ENCODE measurements at regions not wholly inside any gene's neighbourhood (a gene's known extent, or its start where the extent isn't known, plus 50 kb on each side); places are given as distances from the start of the nearest gene placed in this dataset.

DNA sequence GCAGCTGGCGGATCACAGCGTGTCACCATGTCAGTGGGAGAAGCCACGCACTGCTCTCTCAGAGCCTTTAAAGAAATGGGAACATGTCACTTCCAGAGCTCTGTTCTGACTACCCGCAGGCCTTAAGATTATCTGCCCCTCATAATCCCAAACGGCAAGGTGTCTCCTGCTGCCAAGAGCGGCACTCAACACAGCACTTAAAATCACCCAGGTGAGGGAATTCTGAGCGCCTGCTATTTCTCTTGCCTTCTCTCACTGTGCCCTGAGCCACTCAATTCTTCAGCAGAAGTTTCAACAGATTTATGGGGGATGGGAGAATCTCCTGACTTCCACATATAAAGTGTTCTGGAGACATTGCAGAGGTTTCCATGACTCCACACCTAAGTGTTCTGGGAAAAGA is 137.9 kb downstream of the LMO4 start:
- no peak for TF ChIP-seq EP300 (IDR thresholded peaks at IDR 0.05; ENCODE audit: low read depth)
- TF ChIP-seq, protein P1, sequence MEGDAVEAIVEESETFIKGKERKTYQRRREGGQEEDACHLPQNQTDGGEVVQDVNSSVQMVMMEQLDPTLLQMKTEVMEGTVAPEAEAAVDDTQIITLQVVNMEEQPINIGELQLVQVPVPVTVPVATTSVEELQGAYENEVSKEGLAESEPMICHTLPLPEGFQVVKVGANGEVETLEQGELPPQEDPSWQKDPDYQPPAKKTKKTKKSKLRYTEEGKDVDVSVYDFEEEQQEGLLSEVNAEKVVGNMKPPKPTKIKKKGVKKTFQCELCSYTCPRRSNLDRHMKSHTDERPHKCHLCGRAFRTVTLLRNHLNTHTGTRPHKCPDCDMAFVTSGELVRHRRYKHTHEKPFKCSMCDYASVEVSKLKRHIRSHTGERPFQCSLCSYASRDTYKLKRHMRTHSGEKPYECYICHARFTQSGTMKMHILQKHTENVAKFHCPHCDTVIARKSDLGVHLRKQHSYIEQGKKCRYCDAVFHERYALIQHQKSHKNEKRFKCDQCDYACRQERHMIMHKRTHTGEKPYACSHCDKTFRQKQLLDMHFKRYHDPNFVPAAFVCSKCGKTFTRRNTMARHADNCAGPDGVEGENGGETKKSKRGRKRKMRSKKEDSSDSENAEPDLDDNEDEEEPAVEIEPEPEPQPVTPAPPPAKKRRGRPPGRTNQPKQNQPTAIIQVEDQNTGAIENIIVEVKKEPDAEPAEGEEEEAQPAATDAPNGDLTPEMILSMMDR (IDR thresholded peaks at IDR 0.05), result no peak
